NCI-H2227 (cell line): ENCODE measurements at regions not wholly inside any gene's neighbourhood (a gene's known extent, or its start where the extent isn't known, plus 50 kb on each side); places are given as distances from the start of the nearest gene placed in this dataset.

Experiments
- DNase-seq: peaks from one replicate; lab custom pipeline; 2025; ENCODE audit not compliant: unreplicated experiment; lab: John Stamatoyannopoulos, UW

DNA sequence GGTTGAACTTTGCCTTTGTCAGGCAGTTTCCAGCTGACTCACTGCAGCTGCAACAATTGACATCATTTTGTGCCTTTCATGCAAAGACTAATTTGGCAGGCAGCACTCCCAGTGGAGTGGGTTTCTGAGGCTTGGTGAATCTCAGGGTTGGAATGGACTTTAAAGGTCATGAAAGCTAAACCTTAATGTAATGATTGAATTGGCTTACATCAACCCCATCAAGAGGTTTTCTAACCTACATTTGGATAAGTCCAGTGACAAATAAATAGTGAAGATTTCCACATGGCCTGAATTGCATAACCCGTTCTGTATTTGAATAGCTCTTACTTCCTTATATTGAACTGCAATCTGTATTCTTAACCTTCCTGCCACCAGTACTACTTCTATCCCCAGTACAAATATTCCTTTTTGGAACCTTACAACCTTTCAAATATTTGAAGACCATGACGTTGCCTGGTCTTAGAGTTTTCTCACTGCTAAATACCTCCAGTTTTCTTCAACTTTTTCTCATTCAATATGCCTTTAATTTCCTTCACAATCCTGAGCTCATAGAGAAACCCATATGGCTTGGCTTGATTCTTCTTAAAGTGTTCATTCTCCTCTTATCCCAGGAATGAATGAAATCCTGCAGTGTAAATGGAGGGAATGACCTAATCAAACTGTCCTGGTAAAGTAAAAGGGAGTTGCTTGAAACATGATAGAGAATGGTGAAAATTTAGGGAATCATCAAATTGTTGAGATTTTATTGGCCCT is 168.1 kb upstream of the NOVA1 start:
- DNase-seq = no peak

DNA sequence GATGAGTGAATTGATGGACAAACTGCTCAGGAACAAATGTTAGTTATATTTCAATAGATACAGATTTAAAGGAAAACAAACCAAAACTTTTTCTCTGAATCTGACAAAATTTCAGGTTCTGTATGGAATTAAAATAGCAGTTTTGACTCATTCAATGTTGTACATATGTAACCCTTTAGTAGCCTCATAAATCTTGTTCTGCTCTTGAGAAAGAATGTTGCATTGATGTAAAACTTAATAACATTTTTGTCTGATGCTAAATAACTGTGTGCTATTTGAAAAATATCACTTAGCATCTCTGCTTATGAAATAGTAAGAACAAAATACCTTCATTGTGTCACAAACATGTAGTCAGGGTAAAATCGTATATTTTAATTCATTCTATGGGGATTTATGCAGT is 168.9 kb upstream of the NOVA1 start:
- DNase-seq = no peak

DNA sequence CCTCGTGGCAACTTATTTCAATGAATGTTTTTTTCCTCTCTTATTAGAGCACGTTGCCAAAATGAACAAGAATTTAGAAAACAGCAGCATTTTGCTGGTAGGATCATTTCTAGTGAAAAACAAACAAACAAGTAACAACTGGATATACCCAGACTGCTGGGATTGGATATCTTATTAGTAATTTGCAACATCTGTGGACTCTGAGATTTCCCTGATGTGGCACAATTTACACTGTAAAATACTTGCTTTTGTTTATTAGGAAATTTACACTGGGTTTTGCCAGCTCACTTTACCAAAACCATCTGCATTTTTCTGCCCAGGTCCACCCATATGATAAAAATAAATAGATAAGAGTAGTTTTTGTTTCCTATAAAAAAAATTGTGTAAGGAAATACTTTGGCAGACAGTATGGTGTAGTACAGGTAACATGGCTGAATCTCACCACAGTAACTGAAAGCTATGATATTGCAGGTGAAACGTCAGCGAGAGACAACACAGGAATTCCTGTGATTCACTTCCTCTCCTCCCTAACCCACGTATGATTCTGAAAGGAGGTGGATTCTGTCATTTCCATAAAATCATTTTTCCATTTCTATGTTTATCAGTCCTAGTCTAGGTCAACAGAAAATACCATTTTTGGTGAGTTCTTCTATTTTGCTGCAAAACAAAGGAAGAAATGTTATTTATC is 176.2 kb upstream of the NOVA1 start:
- no peak for DNase-seq

DNA sequence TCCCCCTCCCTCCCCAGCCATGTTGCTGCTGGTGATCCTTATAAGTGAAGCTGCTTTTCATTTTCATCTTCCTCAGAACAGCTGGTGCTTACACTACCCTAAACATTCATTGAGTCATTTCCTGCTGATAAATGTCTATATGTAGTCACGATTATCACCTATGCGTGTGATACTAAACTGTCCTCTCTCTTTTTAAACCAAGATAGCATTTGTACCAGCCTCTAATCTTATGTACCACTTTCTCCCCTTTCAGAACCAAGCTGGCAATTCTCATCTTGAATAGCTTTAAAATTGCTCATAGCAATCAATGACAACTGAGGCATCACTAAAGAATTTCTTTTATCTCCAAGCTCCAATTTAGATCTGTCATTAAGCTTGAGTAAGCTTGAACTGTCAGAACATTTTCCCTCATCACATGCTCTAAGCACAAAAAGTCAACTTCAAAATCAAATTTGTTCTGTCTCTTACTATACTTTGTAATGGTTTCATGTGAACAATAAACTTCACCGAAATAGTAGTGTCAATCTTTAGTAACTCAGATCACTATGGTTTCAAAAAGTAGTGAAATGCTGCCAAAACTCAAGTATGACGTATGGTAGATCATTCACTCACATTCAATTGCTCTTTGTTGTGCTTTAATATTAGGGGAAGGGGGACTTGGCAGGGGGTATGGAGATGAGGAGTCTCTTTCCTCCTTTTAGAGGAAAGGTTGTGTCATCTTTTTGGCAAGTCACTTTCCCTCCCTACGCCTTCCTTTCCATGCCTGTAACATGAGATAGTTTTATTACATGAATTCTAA is 178.1 kb upstream of the NOVA1 start:
- DNase-seq = no peak

- DNase-seq = no peak
Observed at GRCh38 chr14:26791117-26791806, 193.4 kb upstream of the NOVA1 start.

GRCh38 chr14:26794731-26795130 is 196.9 kb upstream of the NOVA1 start:
- no peak for DNase-seq

DNA sequence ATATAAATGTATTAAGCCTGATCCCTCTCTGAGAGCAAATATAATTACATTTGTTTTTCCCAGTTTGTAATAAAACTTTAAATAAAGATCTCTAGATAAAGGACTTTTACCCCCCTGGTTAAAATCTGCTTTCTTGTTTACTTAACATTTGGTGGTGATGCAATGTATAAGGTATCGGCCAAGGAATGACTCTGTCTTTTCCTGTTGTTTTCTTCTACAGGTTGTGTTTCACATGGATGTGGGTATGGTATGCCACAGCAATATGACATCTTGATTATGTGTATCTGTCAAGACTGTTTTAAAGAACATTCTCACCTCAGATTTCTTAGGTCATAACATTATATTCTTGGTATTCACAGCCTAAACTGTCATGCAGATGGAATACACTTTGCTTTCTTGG is 210.6 kb upstream of the NOVA1 start:
- DNase-seq = no peak

DNA sequence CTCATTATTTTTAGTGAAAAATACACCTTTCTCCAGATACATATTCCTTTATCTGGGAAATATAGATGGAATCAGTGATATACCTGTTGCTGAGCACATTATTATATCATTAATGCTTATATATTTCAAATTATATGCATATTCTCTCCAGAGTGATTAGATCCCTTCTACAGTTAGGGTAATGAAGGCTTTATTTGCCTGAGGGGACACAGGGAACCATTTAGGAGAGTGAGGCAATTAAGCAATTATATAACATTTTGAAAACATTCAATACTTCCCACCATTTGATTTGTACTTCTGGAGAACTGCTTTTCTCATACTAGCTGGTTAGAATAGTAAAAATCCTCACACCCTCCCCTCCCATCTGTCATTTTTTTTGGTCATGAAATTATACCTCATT is 212.8 kb upstream of the NOVA1 start:
- no peak for DNase-seq

- no peak for DNase-seq
Observed at GRCh38 chr14:26811756-26812305, 214.0 kb upstream of the NOVA1 start.

DNA sequence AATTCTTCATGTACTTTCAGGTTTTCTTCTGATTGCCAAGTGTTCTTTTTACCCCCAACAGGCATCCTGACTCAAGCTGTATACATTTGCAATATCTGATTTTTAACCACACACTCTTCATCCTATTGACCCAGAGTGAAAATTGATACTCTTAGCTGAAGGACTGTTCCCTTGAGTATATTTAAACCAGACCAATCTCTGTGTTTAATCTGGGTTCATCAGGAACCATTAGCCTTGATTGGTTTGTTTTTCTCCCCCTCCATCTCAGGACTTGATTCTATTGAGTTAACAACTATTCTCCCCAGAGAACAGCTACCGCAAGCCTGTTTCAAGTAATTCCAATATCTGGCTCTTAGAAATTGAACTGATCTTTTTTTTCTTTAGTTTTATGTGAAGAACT is 222.3 kb upstream of the NOVA1 start:
- no peak for DNase-seq

GRCh38 chr14:26820572-26820971 is 222.7 kb upstream of the NOVA1 start:
- no peak for DNase-seq

GRCh38 chr14:26828741-26829140 is 230.9 kb upstream of the NOVA1 start:
- no peak for DNase-seq

- DNase-seq = no peak
Observed at GRCh38 chr14:26833621-26834176, 235.9 kb upstream of the NOVA1 start.

GRCh38 chr14:26835979-26836570 is 238.2 kb upstream of the NOVA1 start:
- DNase-seq = no peak

DNA sequence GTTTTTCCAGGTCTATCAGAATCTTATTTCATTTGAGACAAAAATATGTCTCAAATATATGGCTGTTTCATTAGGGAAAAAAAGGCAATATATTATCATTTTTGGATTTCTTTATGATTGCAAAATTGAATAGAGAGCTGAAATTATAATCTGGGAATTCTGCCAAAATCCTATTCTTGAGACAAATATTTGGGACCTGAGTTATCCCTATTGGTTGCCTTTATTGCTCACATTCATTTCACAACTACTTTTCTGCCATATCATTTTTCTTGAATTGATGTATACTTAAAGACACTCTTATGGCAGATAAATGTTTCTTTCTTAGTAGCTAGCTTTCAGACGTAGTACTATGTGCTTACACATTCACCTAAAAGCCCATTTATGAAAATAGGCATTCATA is 241.6 kb upstream of the NOVA1 start:
- DNase-seq = no peak

- no peak for DNase-seq
Observed at GRCh38 chr14:26841326-26841725, 243.5 kb upstream of the NOVA1 start.

DNA sequence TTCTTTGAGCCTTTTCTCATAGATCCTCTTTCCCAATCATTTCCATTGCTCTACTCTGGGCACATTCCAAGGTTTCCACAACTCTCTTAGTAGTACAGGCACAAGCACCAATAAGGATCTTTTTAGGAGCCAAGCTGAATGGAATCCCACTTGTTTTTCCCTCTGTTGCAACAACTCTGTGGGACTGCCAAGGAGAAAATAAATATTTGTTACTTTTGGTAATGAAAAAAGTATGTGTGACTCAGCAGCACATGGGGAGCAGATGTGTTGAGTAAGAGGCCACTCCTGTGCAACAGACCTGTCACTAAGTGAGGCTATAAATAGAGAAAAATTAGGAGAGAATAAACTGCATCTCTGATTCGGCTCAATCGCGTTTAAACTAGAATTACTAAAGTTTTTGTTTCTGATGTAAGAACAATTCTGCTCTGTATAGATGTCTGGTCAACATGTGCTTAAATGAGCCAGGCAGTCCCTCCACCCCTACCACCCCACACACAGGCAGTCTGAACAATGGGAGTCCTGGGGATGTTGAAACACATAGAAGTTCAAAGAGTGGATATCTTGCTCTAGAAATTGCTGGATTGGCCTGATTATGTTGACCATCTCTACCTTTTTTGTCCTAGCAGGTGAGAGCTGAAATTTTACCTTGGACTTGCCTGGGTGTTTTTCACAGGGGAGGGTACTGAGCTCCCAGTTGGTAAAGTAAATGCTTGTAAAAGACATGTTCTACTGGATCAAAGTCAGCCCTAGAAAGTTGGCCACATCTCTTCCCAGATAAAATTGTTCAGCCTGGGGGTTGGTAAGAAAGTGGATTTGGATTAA is 244.3 kb upstream of the NOVA1 start:
- no peak for DNase-seq

DNA sequence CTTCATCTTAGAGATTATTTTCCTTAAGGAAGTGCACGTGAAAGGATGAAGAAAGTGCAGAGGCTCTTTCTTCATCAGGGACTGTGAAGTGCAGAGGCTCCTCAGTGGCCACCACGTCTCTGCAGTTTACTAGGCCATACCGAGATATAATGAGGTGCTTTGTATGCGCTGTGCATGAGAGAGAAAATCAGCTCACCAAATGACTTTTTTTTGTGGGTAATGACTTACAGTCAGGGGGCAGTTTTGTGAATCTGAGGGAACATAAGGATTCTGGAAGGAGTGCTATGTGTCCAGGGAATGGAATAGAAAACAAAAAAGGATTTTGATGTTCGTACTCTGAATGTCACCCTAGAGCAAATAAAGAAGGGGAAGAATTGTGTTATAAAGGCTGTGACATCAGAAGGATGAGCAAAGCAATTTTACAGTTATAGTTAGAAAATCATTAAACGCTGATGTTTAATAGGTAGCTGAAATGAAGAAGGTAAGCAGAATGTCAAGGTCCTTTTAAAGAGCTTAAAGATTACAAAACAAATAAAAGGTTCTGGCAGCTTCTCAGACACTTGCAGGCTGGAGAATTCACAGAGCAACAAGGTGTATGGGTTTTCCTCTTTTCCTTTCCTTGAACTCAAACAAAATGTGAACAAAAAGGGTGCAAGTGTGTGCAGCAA is 247.5 kb upstream of the NOVA1 start:
- no peak for DNase-seq

GRCh38 chr14:26846388-26846787 is 248.6 kb upstream of the NOVA1 start:
- no peak for DNase-seq
